ENCODE measurements at regions not wholly inside any gene's neighbourhood (a gene's known extent, or its start where the extent isn't known, plus 50 kb on each side); places are given as distances from the start of the nearest gene placed in this dataset.

DNA sequence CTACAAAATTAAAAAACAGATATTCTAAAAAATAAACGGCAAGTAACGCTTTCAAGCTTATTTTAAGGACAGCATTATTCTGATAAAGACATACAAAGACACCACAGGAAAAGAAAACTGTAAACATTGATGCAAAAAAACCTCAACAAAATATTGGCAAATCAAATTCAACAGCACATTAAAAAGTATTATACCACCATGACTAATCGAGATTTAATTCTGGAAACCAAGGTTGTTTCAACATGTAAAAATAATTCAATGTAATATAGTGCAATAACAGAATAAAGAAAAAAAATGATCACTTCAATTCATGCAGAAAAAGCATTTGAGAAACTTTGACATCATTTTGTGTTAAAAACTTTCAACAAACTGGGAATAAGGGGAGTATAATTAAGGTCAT, 1323.2 kb downstream of the FSCB start:
- TF ChIP-seq, protein P1, sequence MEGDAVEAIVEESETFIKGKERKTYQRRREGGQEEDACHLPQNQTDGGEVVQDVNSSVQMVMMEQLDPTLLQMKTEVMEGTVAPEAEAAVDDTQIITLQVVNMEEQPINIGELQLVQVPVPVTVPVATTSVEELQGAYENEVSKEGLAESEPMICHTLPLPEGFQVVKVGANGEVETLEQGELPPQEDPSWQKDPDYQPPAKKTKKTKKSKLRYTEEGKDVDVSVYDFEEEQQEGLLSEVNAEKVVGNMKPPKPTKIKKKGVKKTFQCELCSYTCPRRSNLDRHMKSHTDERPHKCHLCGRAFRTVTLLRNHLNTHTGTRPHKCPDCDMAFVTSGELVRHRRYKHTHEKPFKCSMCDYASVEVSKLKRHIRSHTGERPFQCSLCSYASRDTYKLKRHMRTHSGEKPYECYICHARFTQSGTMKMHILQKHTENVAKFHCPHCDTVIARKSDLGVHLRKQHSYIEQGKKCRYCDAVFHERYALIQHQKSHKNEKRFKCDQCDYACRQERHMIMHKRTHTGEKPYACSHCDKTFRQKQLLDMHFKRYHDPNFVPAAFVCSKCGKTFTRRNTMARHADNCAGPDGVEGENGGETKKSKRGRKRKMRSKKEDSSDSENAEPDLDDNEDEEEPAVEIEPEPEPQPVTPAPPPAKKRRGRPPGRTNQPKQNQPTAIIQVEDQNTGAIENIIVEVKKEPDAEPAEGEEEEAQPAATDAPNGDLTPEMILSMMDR (IDR thresholded peaks at IDR 0.05) = no peak
- TF ChIP-seq POLR2A (IDR thresholded peaks at IDR 0.05) = no peak

Data from lower leg skin (tissue), 3 donors.